ENCODE measurements at regions not wholly inside any gene's neighbourhood (a gene's known extent, or its start where the extent isn't known, plus 50 kb on each side); places are given as distances from the start of the nearest gene placed in this dataset.

DNA sequence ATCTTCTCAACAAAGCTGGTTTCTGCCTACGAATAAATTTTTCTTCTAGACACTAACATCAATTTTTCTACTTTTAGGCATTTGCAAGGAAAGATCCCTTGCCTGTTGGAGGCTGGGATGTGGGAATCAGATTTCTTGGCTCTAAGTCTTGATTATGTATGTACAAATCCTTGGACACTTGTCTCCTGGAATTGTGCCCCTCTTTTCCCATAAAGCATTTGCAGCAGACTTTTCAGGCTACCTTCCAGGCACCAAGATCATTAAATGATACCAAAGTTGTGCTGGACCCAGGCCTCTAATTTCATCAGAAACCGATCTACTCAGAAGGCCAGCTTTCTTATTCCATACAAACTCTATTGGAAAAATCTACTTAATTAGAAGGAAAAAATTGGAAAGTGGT is 339.5 kb upstream of the DIPK2B start:
- no peak for TF ChIP-seq ZFX (IDR thresholded peaks at IDR 0.05; ENCODE audit: borderline replicate concordance)
- TF ChIP-seq, protein P1, sequence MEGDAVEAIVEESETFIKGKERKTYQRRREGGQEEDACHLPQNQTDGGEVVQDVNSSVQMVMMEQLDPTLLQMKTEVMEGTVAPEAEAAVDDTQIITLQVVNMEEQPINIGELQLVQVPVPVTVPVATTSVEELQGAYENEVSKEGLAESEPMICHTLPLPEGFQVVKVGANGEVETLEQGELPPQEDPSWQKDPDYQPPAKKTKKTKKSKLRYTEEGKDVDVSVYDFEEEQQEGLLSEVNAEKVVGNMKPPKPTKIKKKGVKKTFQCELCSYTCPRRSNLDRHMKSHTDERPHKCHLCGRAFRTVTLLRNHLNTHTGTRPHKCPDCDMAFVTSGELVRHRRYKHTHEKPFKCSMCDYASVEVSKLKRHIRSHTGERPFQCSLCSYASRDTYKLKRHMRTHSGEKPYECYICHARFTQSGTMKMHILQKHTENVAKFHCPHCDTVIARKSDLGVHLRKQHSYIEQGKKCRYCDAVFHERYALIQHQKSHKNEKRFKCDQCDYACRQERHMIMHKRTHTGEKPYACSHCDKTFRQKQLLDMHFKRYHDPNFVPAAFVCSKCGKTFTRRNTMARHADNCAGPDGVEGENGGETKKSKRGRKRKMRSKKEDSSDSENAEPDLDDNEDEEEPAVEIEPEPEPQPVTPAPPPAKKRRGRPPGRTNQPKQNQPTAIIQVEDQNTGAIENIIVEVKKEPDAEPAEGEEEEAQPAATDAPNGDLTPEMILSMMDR (IDR thresholded peaks at IDR 0.05): no peak

GRCh38 chrX:45537936-45538335 is 337.3 kb upstream of the DIPK2B start:
- TF ChIP-seq ZFX (IDR thresholded peaks at IDR 0.05; ENCODE audit: borderline replicate concordance): no peak
- TF ChIP-seq, protein P1 (IDR thresholded peaks at IDR 0.05): no peak
- H3K27ac ChIP-seq: no peak overlapping the region

More for the DNA sequence above, 339.5 kb upstream of the DIPK2B start:
- H3K27ac ChIP-seq: no peak overlapping the region

GRCh38 chrX:45527834-45528233 is 327.2 kb upstream of the DIPK2B start:
- H3K27ac ChIP-seq: no peak overlapping the region
- TF ChIP-seq, protein P1 (IDR thresholded peaks at IDR 0.05): no peak
- TF ChIP-seq ZFX (IDR thresholded peaks at IDR 0.05; ENCODE audit: borderline replicate concordance): no peak

- no peak overlapping the region for H3K27ac ChIP-seq
- TF ChIP-seq, protein P1 (IDR thresholded peaks at IDR 0.05): no peak
- TF ChIP-seq ZFX (IDR thresholded peaks at IDR 0.05; ENCODE audit: borderline replicate concordance): no peak
These were observed 324.1 kb upstream of the DIPK2B start for GRCh38 chrX:45524805-45525204.

DNA sequence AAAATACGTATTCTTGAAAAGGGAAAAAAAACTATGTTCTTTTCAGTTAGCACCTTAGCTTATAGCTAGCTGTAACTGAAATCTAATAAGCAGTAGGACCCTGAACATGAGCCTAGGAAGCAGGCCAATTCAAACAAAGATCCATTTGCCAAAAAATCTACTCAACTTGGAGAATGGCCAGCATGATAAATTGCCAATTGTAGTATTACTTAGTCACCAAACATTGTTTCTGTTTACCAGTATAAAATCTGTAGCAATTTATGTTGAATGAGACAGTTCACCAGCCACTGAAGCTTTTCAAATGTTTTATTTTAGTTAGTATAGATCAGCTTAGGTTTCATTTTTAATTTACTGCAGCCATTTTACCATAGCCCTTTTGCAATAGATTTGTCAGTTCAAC is 323.6 kb upstream of the DIPK2B start:
- TF ChIP-seq, protein P1 (IDR thresholded peaks at IDR 0.05): no peak
- no peak for TF ChIP-seq ZFX (IDR thresholded peaks at IDR 0.05; ENCODE audit: borderline replicate concordance)
- no peak overlapping the region for H3K27ac ChIP-seq

GRCh38 chrX:45518552-45518951 is 317.9 kb upstream of the DIPK2B start:
- no peak overlapping the region for H3K27ac ChIP-seq
- no peak for TF ChIP-seq ZFX (IDR thresholded peaks at IDR 0.05; ENCODE audit: borderline replicate concordance)
- TF ChIP-seq, protein P1 (IDR thresholded peaks at IDR 0.05): no peak

- no peak overlapping the region for H3K27ac ChIP-seq
- TF ChIP-seq, protein P1 (IDR thresholded peaks at IDR 0.05): no peak
- TF ChIP-seq ZFX (IDR thresholded peaks at IDR 0.05; ENCODE audit: borderline replicate concordance): no peak
These were observed 316.7 kb upstream of the DIPK2B start for GRCh38 chrX:45517090-45517973.
